NCI-H2171 treated with DMSO at 0.1 percent for 48 hours (cell line): ENCODE measurements at regions not wholly inside any gene's neighbourhood (a gene's known extent, or its start where the extent isn't known, plus 50 kb on each side); places are given as distances from the start of the nearest gene placed in this dataset.
"Not testable (repeated sequence)": the region's sequence is repeated elsewhere in the genome, so short reads cannot be mapped to it uniquely, and the experiment has no call there.

ENCODE experiments used
- DNase-seq: peaks from one replicate; lab custom pipeline; 2025; lab: John Stamatoyannopoulos, UW

GRCh38 chr9:25261445-25261844 lies 416.8 kb downstream of the TUSC1 start:
- DNase-seq: no peak

GRCh38 chr9:25260046-25260445 lies 418.2 kb downstream of the TUSC1 start:
- DNase-seq: no peak

- DNase-seq: no peak
These were observed 423.0 kb downstream of the TUSC1 start for GRCh38 chr9:25255216-25255615.

GRCh38 chr9:25254051-25254450 lies 424.2 kb downstream of the TUSC1 start:
- DNase-seq: no peak

- DNase-seq: no peak
These were observed 436.8 kb downstream of the TUSC1 start for GRCh38 chr9:25241421-25241820.

- no peak for DNase-seq
These were observed 451.1 kb downstream of the TUSC1 start for GRCh38 chr9:25226901-25227686.

GRCh38 chr9:25225938-25226760 lies 452.1 kb downstream of the TUSC1 start:
- DNase-seq: no peak

- no peak for DNase-seq
These were observed 453.2 kb downstream of the TUSC1 start for GRCh38 chr9:25224996-25225395.

GRCh38 chr9:25224309-25224708 lies 453.9 kb downstream of the TUSC1 start:
- no peak for DNase-seq

- no peak for DNase-seq
These were observed 465.9 kb downstream of the TUSC1 start for GRCh38 chr9:25212361-25212760.

- no peak for DNase-seq
These were observed 470.6 kb downstream of the TUSC1 start for GRCh38 chr9:25207402-25208195.

- no peak for DNase-seq
These were observed 472.2 kb downstream of the TUSC1 start for GRCh38 chr9:25206027-25206426.

- DNase-seq: no peak
These were observed 473.0 kb downstream of the TUSC1 start for GRCh38 chr9:25205285-25205684.

GRCh38 chr9:25177858-25178257 lies 500.4 kb downstream of the TUSC1 start:
- no peak for DNase-seq

- DNase-seq: no peak
These were observed 548.7 kb downstream of the TUSC1 start for GRCh38 chr9:25129537-25129936.

- DNase-seq: no peak
These were observed 556.4 kb downstream of the TUSC1 start for GRCh38 chr9:25121811-25122210.

GRCh38 chr9:25119041-25119440 lies 559.2 kb downstream of the TUSC1 start:
- no peak for DNase-seq

- no peak for DNase-seq
These were observed 560.5 kb downstream of the TUSC1 start for GRCh38 chr9:25117791-25118190.

- DNase-seq: not testable (repeated sequence)
These were observed 556.5 kb upstream of the IZUMO3 start for GRCh38 chr9:25102204-25102603.

GRCh38 chr9:25094518-25094917 lies 548.8 kb upstream of the IZUMO3 start:
- no peak for DNase-seq

- no peak for DNase-seq
These were observed 532.5 kb upstream of the IZUMO3 start for GRCh38 chr9:25078202-25078601.

GRCh38 chr9:25048098-25048724 lies 502.5 kb upstream of the IZUMO3 start:
- DNase-seq: no peak
